PC-9 (cell line): ENCODE measurements at regions not wholly inside any gene's neighbourhood (a gene's known extent, or its start where the extent isn't known, plus 50 kb on each side); places are given as distances from the start of the nearest gene placed in this dataset.

Experiments
- BruUV-seq: library from RNA; stranded (reverse); fragments of 400-500 nt; replicated peaks from 2 replicates; lab custom pipeline; 2021; lab: Mats Ljungman, UMichigan
- CTCF ChIA-PET: fragments of 300-600 bp; sonication (Branson Sonifier 250); formaldehyde crosslinking; loops from one replicate; lab custom pipeline; 2022; ENCODE audit warnings: antibody characterized with exemption; lab: Charles Lee
- POLR2A ChIA-PET: fragments of 300-600 bp; sonication (Branson Sonifier 250); formaldehyde crosslinking; loops from one replicate; lab custom pipeline; 2022; ENCODE audit warnings: antibody characterized with exemption; ENCODE audit not compliant: unreplicated experiment; lab: Charles Lee
- DNase-seq, 2 experiments: peaks; one replicate each; pipeline versions ENCODE4 v3.0.0 to v3.0.0-alpha.2; 2015 to 2022; ENCODE audit warnings: mixed read lengths in 1 of 2
- H2AFZ ChIP-seq: fragments of 200-600 bp; sonication (generic); 2 replicates; pipeline ENCODE4 v1.8.1; 2017; ENCODE audit warnings: antibody characterized with exemption
- H3F3A ChIP-seq: fragments of 200-600 bp; sonication (generic); 2 replicates; pipeline ENCODE4 v1.8.1; 2017; ENCODE audit warnings: antibody characterized with exemption, mild to moderate bottlenecking, low read depth; ENCODE audit not compliant: insufficient read depth
- H3K27ac ChIP-seq: fragments of 200-600 bp; sonication (generic); 2 replicates; pipeline ENCODE4 v1.6.1; 2016; ENCODE audit warnings: mixed run types
- H3K27me3 ChIP-seq: fragments of 200-600 bp; sonication (generic); 2 replicates; pipeline ENCODE4 v1.6.1; 2016; ENCODE audit warnings: low read depth, mixed run types; ENCODE audit not compliant: insufficient read depth
- H3K36me3 ChIP-seq: fragments of 200-600 bp; sonication (generic); 2 replicates; pipeline ENCODE4 v1.6.1; 2016; ENCODE audit warnings: low read depth, mixed run types
- H3K4me1 ChIP-seq: fragments of 200-600 bp; sonication (generic); replicated peaks from 2 replicates; pipeline ENCODE4 v1.6.1; 2016; ENCODE audit warnings: mixed run types; ENCODE audit not compliant: insufficient read depth
- H3K4me2 ChIP-seq: fragments of 200-600 bp; sonication (generic); 2 replicates; pipeline ENCODE4 v1.6.1; 2017; ENCODE audit warnings: mixed run types
- H3K4me3 ChIP-seq: fragments of 200-600 bp; sonication (generic); 2 replicates; pipeline ENCODE4 v1.6.1; 2016; ENCODE audit warnings: mixed run types
- H3K79me2 ChIP-seq: fragments of 200-600 bp; sonication (generic); 2 replicates; pipeline ENCODE4 v1.6.1; 2017; ENCODE audit warnings: low read depth, mixed run types
- H3K9me2 ChIP-seq: fragments of 200-600 bp; sonication (generic); 2 replicates; pipeline ENCODE4 v1.8.1; 2017; ENCODE audit warnings: mild to moderate bottlenecking; ENCODE audit not compliant: insufficient read depth
- H3K9me3 ChIP-seq: fragments of 200-600 bp; sonication (generic); 2 replicates; pipeline ENCODE4 v1.8.1; 2016; ENCODE audit warnings: low read depth; ENCODE audit not compliant: insufficient read depth
- H4K20me1 ChIP-seq: fragments of 200-600 bp; sonication (generic); 2 replicates; pipeline ENCODE4 v1.8.1; 2017; ENCODE audit not compliant: insufficient read depth
- CTCF ChIP-seq: fragments of 200-600 bp; sonication (generic); conservative IDR thresholded peaks from 2 replicates; pipeline ENCODE4 v1.6.1; 2017; ENCODE audit warnings: mixed run types, antibody characterized with exemption, mild to moderate bottlenecking, moderate library complexity
- EZH2 ChIP-seq: fragments of 200-600 bp; sonication (generic); IDR thresholded peaks from 2 replicates; pipeline ENCODE4 v1.8.0; 2017; ENCODE audit warnings: antibody characterized with exemption, low read depth
- intact Hi-C: fragments of 100-400 bp; cut with micrococcal nuclease; formaldehyde crosslinking; loops from one replicate; pipeline ENCODE4 v1.10.0; 2022; ENCODE audit not compliant: unreplicated experiment

DNA sequence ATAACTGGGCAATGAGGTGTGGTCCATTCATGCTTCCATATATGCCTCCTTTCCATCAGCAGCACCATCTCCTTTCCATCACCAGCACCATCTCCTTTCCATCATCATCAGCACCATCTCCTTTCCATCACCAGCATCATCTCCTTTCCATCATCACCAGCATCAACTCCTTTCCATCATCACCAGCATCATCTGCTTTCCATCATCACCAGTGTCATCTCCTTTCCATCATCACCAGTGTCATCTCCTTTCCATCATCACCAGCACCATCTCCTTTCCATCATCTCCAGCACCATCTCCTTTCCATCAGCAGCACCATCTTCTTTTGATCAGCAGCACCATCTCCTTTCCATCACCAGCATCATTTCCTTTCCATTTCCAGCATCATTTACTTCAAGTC lies 297.5 kb upstream of the SPHKAP start:
- POLR2A ChIA-PET = no interaction called here
- CTCF ChIA-PET = no interaction called here
- no TSS peak for BruUV-seq

DNA sequence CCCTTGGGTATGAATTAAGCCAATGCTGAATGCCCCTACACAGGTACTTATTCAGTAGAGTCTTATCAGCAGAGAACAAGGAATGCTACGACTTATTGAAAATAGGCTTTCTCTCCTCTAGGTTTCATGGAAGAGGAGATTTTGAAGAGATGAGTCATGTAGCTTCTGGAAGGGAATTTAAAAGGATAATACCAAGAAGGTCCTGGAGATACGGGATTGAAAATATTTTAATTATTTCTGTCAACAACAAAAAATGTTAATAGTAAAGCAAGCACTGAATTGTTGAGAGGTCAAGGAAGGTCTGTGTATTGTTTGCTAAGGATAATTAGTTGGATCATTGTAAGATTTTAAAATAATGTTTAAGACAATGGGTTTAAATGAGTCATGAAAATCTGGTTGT lies 293.0 kb upstream of the SPHKAP start:
- no peaks in the 10 kb centered on the region for H3K4me1 ChIP-seq
- BruUV-seq = no TSS peak
- no peaks in the 10 kb centered on the region for H3K9me2 ChIP-seq
- no peaks in the 10 kb centered on the region for H3K9me3 ChIP-seq
- no peak for TF ChIP-seq EZH2
- no peak for TF ChIP-seq CTCF
- ChIA-PET POLR2A (no interaction called here), CTCF (interaction anchor here (0.6 to 0.7 kb wide), 2 partner anchors 45 to 156 kb away, joined by 3 to 4 read pairs; no protein-coding TSS in a partner anchor)
- H3K36me3 ChIP-seq = no peaks in the 10 kb centered on the region
- H4K20me1 ChIP-seq = no peaks in the 10 kb centered on the region
- no peaks in the 10 kb centered on the region for H3K79me2 ChIP-seq
- no peak overlapping the region for H3K4me3 ChIP-seq
- no peaks in the 10 kb centered on the region for H3K27me3 ChIP-seq
- DNase-seq = no peak
- H2AFZ ChIP-seq = no peak overlapping the region
- no peak overlapping the region for H3K27ac ChIP-seq
- intact Hi-C loops = no loop called here
- no peak overlapping the region for H3K4me2 ChIP-seq
- no peaks in the 10 kb centered on the region for H3F3A ChIP-seq

More for the DNA sequence above, 297.5 kb upstream of the SPHKAP start:
- TF ChIP-seq CTCF (no peak), EZH2 (no peak)
- intact Hi-C loops = no loop called here
- Histone ChIP-seq H3K36me3 (no peaks in the 10 kb centered on the region), H3K4me1 (no peaks in the 10 kb centered on the region), H3K9me3 (no peaks in the 10 kb centered on the region), H3K79me2 (no peaks in the 10 kb centered on the region), H3K27ac (no peak overlapping the region), H3F3A (no peaks in the 10 kb centered on the region), H3K9me2 (no peaks in the 10 kb centered on the region), H2AFZ (no peak overlapping the region), H3K27me3 (no peaks in the 10 kb centered on the region), H3K4me2 (no peak overlapping the region), H3K4me3 (no peak overlapping the region), H4K20me1 (no peaks in the 10 kb centered on the region)
- DNase-seq = no peak

GRCh38 chr2:228469721-228470120 lies 288.2 kb upstream of the SPHKAP start:
- H3K4me2 ChIP-seq = no peak overlapping the region
- H3K36me3 ChIP-seq = no peaks in the 10 kb centered on the region
- POLR2A ChIA-PET = interaction anchor here (0.6 kb wide), 1 partner anchor 8 kb away, joined by 14 read pairs; no protein-coding TSS in a partner anchor
- no peaks in the 10 kb centered on the region for H4K20me1 ChIP-seq
- no TSS peak for BruUV-seq
- TF ChIP-seq EZH2 (no peak), CTCF (no peak)
- no peak overlapping the region for H3K4me3 ChIP-seq
- intact Hi-C loops = no loop called here
- H3K9me2 ChIP-seq = no peaks in the 10 kb centered on the region
- no peak overlapping the region for H3K27ac ChIP-seq
- no peak overlapping the region for H2AFZ ChIP-seq
- H3K4me1 ChIP-seq = no peaks in the 10 kb centered on the region
- H3K79me2 ChIP-seq = no peaks in the 10 kb centered on the region
- no peaks in the 10 kb centered on the region for H3F3A ChIP-seq
- DNase-seq = no peak
- no peaks in the 10 kb centered on the region for H3K27me3 ChIP-seq
- CTCF ChIA-PET = no interaction called here
- H3K9me3 ChIP-seq = no peaks in the 10 kb centered on the region
